Subcutaneous abdominal adipose tissue (tissue), 5 donors: ENCODE measurements at regions not wholly inside any gene's neighbourhood (a gene's known extent, or its start where the extent isn't known, plus 50 kb on each side); places are given as distances from the start of the nearest gene placed in this dataset.
"Not testable (repeated sequence)": the region's sequence is repeated elsewhere in the genome, so short reads cannot be mapped to it uniquely, and the experiment has no call there.

Experiments used
- H3K27ac ChIP-seq: one replicate; pipeline ENCODE4 v1.7.0; 2013; ENCODE audit warnings: low read depth, mild to moderate bottlenecking, inconsistent platforms, low read length, moderate library complexity
- H3K27me3 ChIP-seq, 5 donors: one replicate each; pipeline ENCODE4 v1.7.0; 2013; ENCODE audit warnings: low read length in 5 of 5, inconsistent platforms in 1 of 5; ENCODE audit not compliant: control insufficient read depth in 5 of 5, insufficient read depth in 4 of 5
- H3K36me3 ChIP-seq, 5 donors: one replicate each; pipeline ENCODE4 v1.7.0; 2013; ENCODE audit warnings: low read length in 5 of 5; ENCODE audit not compliant: control insufficient read depth in 5 of 5, insufficient read depth in 5 of 5
- H3K4me1 ChIP-seq, 5 donors: one replicate each; pipeline ENCODE4 v1.7.0; 2013; ENCODE audit warnings: low read length in 5 of 5, mild to moderate bottlenecking in 3 of 5, moderate library complexity in 1 of 5; ENCODE audit not compliant: control insufficient read depth in 5 of 5, insufficient read depth in 5 of 5
- H3K4me3 ChIP-seq, 5 donors: one replicate each; pipeline ENCODE4 v1.7.0; 2013; ENCODE audit warnings: low read length in 5 of 5, low read depth in 1 of 5
- H3K9ac ChIP-seq, 5 donors: one replicate each; pipeline ENCODE4 v1.7.0; 2013; ENCODE audit warnings: low read length in 5 of 5, mild to moderate bottlenecking in 4 of 5, moderate library complexity in 3 of 5
- H3K9me3 ChIP-seq, 5 donors: one replicate each; pipeline ENCODE4 v1.7.0; 2013; ENCODE audit warnings: low read length in 5 of 5; ENCODE audit not compliant: control insufficient read depth in 5 of 5
- donor health status: healthy.
- donor health status: healthy.
- donor health status: healthy.
- donor health status: healthy.
- donor health status: healthy.

GRCh38 chrX:55883541-55883940, 166.0 kb downstream of the RRAGB start:
- not testable (repeated sequence) for H3K36me3 ChIP-seq

GRCh38 chrX:55907968-55908607, 190.5 kb downstream of the RRAGB start:
- Histone ChIP-seq H3K27ac (peak overlapping the region; percentile 12), H3K4me3 (peak overlapping the region; percentile 72 to 91 (median 78)), H3K9me3 (no peaks in the 10 kb centered on the region), H3K9ac (peak overlapping the region in 4 of 5 donors; percentile 34 to 77 (median 58)), H3K4me1 (peaks cover 0 to 5% (median 0%) of the 10 kb centered on the region in 5 donors), H3K36me3 (no peaks in the 10 kb centered on the region), H3K27me3 (peaks cover 0 to 2% (median 0%) of the 10 kb centered on the region in 5 donors)

More at GRCh38 chrX:55883541-55883940, 166.0 kb downstream of the RRAGB start:
- H3K4me1 ChIP-seq, H3K4me3 ChIP-seq, H3K9ac ChIP-seq, H3K27me3 ChIP-seq, H3K27ac ChIP-seq: not testable (repeated sequence)
- H3K9me3 ChIP-seq = peaks cover 0 to 25% (median 13%) of the 10 kb centered on the region in 5 donors

GRCh38 chrX:55908661-55909212, 191.2 kb downstream of the RRAGB start:
- peak overlapping the region; percentile 72 to 91 (median 78) for H3K4me3 ChIP-seq
- peaks cover 0 to 5% (median 0%) of the 10 kb centered on the region in 5 donors for H3K4me1 ChIP-seq
- no peaks in the 10 kb centered on the region for H3K9me3 ChIP-seq
- H3K27ac ChIP-seq = peak overlapping the region; percentile 12
- peak overlapping the region in 4 of 5 donors; percentile 34 to 77 (median 58) for H3K9ac ChIP-seq
- no peaks in the 10 kb centered on the region for H3K36me3 ChIP-seq
- H3K27me3 ChIP-seq = peaks cover 0 to 2% (median 0%) of the 10 kb centered on the region in 5 donors

GRCh38 chrX:55919367-55920221, 202.0 kb downstream of the RRAGB start:
- H3K27ac ChIP-seq = no peak overlapping the region
- H3K36me3 ChIP-seq = no peaks in the 10 kb centered on the region
- peaks cover 0 to 4% (median 0%) of the 10 kb centered on the region in 5 donors for H3K27me3 ChIP-seq
- no peak overlapping the region for H3K9ac ChIP-seq
- H3K9me3 ChIP-seq = peaks cover 0 to 11% (median 6%) of the 10 kb centered on the region in 5 donors
- peaks cover 0 to 3% (median 0%) of the 10 kb centered on the region in 5 donors for H3K4me1 ChIP-seq
- no peak overlapping the region for H3K4me3 ChIP-seq

- Histone ChIP-seq H3K36me3 (no peaks in the 10 kb centered on the region), H3K9ac (no peak overlapping the region)
Observed at GRCh38 chrX:55924574-55924973, 207.0 kb downstream of the RRAGB start.

DNA sequence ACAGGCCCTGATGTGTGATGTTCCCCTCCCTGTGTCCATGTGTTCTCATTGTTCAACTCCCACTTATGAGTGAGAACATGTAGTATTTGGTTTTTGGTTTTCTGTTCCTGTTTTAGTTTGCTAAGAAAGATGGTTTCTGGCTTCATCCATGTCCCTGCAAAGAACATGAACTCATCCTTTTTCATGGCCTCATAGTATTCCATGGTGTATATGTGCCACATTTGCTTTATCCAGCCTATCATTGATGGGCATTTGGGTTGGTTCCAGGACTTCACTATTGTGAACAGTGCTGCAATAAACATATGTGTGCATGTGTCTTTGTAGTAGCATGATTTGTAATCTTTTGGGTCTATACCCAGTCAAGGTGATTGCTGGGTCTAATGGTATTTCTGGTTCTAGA, 211.0 kb downstream of the RRAGB start:
- H3K9ac ChIP-seq, H3K4me1 ChIP-seq, H3K36me3 ChIP-seq, H3K9me3 ChIP-seq, H3K4me3 ChIP-seq, H3K27me3 ChIP-seq, H3K27ac ChIP-seq: not testable (repeated sequence)

More at GRCh38 chrX:55924574-55924973, 207.0 kb downstream of the RRAGB start:
- H3K27ac ChIP-seq = no peak overlapping the region
- H3K4me3 ChIP-seq = no peak overlapping the region
- no peaks in the 10 kb centered on the region for H3K27me3 ChIP-seq
- H3K4me1 ChIP-seq = no peaks in the 10 kb centered on the region
- H3K9me3 ChIP-seq = peaks cover 0 to 16% (median 6%) of the 10 kb centered on the region in 5 donors
